ENCODE measurements at regions not wholly inside any gene's neighbourhood (a gene's known extent, or its start where the extent isn't known, plus 50 kb on each side); places are given as distances from the start of the nearest gene placed in this dataset.

GRCh38 chr6:163668061-163668426 is 253.5 kb downstream of the QKI start:
- no peak overlapping the region for H3K18ac ChIP-seq (ENCODE audit: insufficient read length, low read depth, low read length)
- H3K4me3 Mint-ChIP-seq, result no peak overlapping the region
- no peaks in the 10 kb centered on the region for H3K9me3 ChIP-seq (ENCODE audit: control insufficient read depth, low read depth, low read length)
- H2AFZ ChIP-seq (ENCODE audit: low read length), result no peak overlapping the region
- H3K14ac ChIP-seq (ENCODE audit: insufficient read depth, low read length), result no peak overlapping the region
- H3K4me2 ChIP-seq (ENCODE audit: insufficient read depth, insufficient read length, low read length), result no peak overlapping the region
- no peak for DNase-seq
- no peak overlapping the region for H3K9ac ChIP-seq (ENCODE audit: extremely low read depth, insufficient read length, low read length)
- H3K79me2 ChIP-seq (ENCODE audit: insufficient read depth, low read length), result no peaks in the 10 kb centered on the region; the same call in 1 of the 2 replicates
- H2BK15ac ChIP-seq (ENCODE audit: low read depth, low read length), result no peak overlapping the region
- no peak overlapping the region for H2BK5ac ChIP-seq (ENCODE audit: insufficient read length, low read length)
- H2BK120ac ChIP-seq (ENCODE audit: low read depth, low read length, poor library complexity, severe bottlenecking), result no peak overlapping the region
- H3T11ph ChIP-seq (ENCODE audit: low read length), result no peak overlapping the region
- H3K56ac ChIP-seq (ENCODE audit: insufficient read length, low read depth, low read length), result no peak overlapping the region
- no peaks in the 10 kb centered on the region; the same call in 1 of the 2 replicates for H3K4me1 ChIP-seq (ENCODE audit: insufficient read depth, low read length)
- no peak overlapping the region for H2AK5ac ChIP-seq (ENCODE audit: insufficient read length, low read length)
- no peaks in the 10 kb centered on the region for H3K23me2 ChIP-seq (ENCODE audit: insufficient read length, low read depth, low read length, poor library complexity, severe bottlenecking)
- no peak overlapping the region for H4K8ac ChIP-seq (replicated peaks; ENCODE audit: insufficient read length, low read depth, low read length)
- no peaks in the 10 kb centered on the region; a peak in 1 of 4 replicates for H3K4me1 Mint-ChIP-seq
- no peaks in the 10 kb centered on the region for H3K36me3 Mint-ChIP-seq (ENCODE audit: insufficient read depth in 1 of 3, low read depth in 3 of 3)
- H2BK20ac ChIP-seq (ENCODE audit: low read depth, low read length, poor library complexity, severe bottlenecking), result no peak overlapping the region
- no CpG with 5 or more reads among the region's 4 CpGs for WGBS (ENCODE audit: extremely low coverage, insufficient read length, low lambda C conversion rate)
- H3K27ac Mint-ChIP-seq, result peak overlapping the region in 1 of 3 experiments; percentile 84; a peak in 1 of 7 replicates
- no peak overlapping the region for H3K4ac ChIP-seq (ENCODE audit: low read depth, low read length)
- H4K5ac ChIP-seq (ENCODE audit: insufficient read length, low read depth, low read length), result no peak overlapping the region
- no peak overlapping the region for H2BK12ac ChIP-seq (ENCODE audit: insufficient read length, low read depth, low read length)
- no peaks in the 10 kb centered on the region for H3K27me3 Mint-ChIP-seq (ENCODE audit: low read depth)
- no peak overlapping the region for H4K91ac ChIP-seq (ENCODE audit: insufficient read length, low read depth, low read length)
- no peaks in the 10 kb centered on the region for H3K27me3 ChIP-seq (ENCODE audit: insufficient read depth, low read length)
- H3K9me3 Mint-ChIP-seq, result no peaks in the 10 kb centered on the region
- H3K79me1 ChIP-seq (ENCODE audit: insufficient read depth, low read depth, low read length, poor library complexity, severe bottlenecking), result no peaks in the 10 kb centered on the region
- no peaks in the 10 kb centered on the region for H4K20me1 ChIP-seq (ENCODE audit: control insufficient read depth, insufficient read depth, insufficient read length)
- no peak overlapping the region for H3K23ac ChIP-seq (ENCODE audit: insufficient read length, low read depth, low read length)
- no peak overlapping the region for H3K27ac ChIP-seq (ENCODE audit: insufficient read length, low read depth, low read length)
- no peak for TF ChIP-seq CTCF (conservative IDR thresholded peaks at IDR 0.05)

All from H9 (cell line).